ENCODE measurements at regions not wholly inside any gene's neighbourhood (a gene's known extent, or its start where the extent isn't known, plus 50 kb on each side); places are given as distances from the start of the nearest gene placed in this dataset.

DNA sequence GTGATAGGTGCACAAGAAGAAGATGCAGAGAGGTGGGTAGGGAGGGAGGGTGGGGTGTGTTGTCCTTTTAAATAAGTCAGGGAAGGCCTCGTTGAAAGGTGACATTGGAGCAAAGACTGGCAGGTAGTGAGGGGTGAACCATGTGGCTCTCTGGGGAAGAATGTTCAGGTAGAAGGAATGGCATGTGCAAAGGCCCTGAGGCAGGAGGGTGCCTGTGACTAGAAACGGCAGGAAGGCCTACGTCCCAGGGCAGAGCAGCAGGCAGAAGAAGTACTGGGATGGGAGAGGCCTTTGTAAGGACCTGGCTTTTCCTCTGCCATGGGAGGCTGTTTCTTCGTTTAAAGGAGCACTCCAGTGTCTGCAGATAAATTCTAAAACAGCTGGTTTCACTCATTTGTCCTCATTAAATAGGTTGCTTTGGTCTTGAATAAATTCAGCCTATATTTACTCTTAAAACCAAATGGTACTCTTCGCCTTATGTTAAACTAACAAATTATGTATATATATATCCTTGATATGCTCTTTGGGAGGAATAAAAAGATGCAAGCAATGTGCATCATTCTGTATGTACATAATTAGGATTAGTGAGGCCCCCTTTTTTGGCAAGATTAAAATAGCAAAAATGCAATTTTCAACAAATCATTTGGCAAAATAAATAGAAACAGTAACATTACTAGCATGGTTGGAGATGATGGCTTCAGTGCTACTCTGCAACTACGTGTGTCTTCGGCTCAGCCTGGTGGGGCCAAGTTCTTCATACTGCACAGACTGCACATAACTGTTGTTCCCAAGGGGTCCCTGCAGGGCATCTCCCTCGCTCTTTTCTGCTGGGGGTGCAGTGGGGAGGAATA is 151.4 kb downstream of the KLF13 start:
- Histone ChIP-seq H3K4me1 (peaks cover 6 to 45% (median 7%) of the 10 kb centered on the region in 3 donors), H3K4me3 (no peak overlapping the region), H3K27me3 (peaks cover 0 to 15% (median 0%) of the 10 kb centered on the region in 4 donors), H3K36me3 (no peaks in the 10 kb centered on the region), H3K27ac (no peak overlapping the region), H3K9me3 (no peaks in the 10 kb centered on the region)
- WGBS, 2 donors, result 88 to 91% methylated on average over 7 to 8 of the region's 8 CpGs
- no peak for DNase-seq
- TF ChIP-seq, protein P1, sequence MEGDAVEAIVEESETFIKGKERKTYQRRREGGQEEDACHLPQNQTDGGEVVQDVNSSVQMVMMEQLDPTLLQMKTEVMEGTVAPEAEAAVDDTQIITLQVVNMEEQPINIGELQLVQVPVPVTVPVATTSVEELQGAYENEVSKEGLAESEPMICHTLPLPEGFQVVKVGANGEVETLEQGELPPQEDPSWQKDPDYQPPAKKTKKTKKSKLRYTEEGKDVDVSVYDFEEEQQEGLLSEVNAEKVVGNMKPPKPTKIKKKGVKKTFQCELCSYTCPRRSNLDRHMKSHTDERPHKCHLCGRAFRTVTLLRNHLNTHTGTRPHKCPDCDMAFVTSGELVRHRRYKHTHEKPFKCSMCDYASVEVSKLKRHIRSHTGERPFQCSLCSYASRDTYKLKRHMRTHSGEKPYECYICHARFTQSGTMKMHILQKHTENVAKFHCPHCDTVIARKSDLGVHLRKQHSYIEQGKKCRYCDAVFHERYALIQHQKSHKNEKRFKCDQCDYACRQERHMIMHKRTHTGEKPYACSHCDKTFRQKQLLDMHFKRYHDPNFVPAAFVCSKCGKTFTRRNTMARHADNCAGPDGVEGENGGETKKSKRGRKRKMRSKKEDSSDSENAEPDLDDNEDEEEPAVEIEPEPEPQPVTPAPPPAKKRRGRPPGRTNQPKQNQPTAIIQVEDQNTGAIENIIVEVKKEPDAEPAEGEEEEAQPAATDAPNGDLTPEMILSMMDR (IDR thresholded peaks at IDR 0.05), result no peak
- no peak for TF ChIP-seq POLR2A (IDR thresholded peaks at IDR 0.05)
- intact Hi-C loops (cut with DNase I), result no loop called here

DNA sequence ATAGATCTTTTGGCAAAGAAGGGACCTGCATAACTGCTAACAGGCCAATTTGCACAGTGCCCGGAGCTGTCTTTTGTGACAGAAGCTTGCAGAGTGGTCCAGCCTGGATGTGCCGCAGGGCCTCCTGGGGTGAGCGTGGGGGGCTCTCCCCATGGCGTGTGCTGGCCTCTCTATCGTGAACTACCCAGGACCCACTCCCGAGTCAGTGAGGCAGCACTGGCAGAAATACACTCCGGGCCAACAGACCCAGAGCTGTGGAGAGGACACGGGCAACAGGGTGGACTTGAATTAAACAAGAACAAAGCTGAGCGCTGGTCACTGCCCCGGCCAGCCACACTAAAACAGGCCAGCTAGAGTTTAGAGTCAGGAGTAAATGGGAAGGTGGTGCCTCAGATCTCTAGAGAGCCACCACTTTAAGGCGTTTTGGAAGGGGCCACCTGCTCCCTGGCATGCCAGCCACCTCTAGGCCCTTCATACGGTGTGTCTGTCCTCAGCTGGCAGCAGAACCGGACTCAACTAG is 152.1 kb downstream of the KLF13 start:
- intact Hi-C loops (cut with DNase I), result no loop called here
- Histone ChIP-seq H3K36me3 (no peaks in the 10 kb centered on the region), H3K4me3 (no peak overlapping the region), H3K27me3 (peaks cover 0 to 20% (median 0%) of the 10 kb centered on the region in 4 donors), H3K9me3 (no peaks in the 10 kb centered on the region), H3K4me1 (peaks cover 4 to 38% (median 7%) of the 10 kb centered on the region in 3 donors), H3K27ac (no peak overlapping the region)
- 86 to 90% methylated on average over 2 to 7 of the region's 13 CpGs for WGBS, 2 donors
- TF ChIP-seq, protein P1 (IDR thresholded peaks at IDR 0.05), result no peak
- no peak for TF ChIP-seq POLR2A (IDR thresholded peaks at IDR 0.05)
- no peak for DNase-seq

DNA sequence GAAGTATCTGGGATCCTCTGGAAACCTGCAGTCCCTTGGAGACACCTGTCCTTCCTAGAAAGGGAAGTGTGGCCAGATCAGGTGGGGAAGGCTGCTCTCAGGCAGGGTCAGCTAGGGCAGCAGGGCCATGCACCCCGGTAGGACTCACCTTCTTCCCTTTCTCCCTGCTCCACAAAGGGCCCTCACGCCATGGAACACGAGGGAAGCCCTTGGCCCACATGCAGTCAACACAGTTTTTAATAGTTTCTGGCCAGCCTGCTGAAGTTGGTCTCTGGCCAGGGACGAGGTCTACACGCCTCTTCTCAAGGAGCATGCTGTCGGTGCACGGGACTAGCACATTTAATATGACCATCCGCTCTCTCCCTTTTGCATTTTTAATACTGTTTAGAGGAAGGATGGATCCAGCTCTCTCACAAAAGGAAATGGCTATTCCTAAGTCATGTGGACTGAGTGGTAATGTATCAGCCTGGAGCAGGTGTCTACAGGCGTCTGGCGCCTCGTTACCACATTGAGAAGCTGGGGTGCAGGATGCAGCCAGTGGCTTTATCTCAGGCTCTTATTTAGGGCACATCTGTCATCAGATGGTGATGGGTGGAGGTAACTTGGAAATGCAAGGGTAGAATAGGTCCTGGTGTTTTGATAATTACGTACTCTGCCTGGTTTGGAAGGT is 153.9 kb downstream of the KLF13 start:
- Histone ChIP-seq H3K27me3 (peaks cover 0 to 28% (median 0%) of the 10 kb centered on the region in 4 donors), H3K4me3 (no peak overlapping the region), H3K36me3 (no peaks in the 10 kb centered on the region), H3K27ac (no peak overlapping the region), H3K4me1 (peaks cover 4 to 31% (median 7%) of the 10 kb centered on the region in 3 donors), H3K9me3 (no peaks in the 10 kb centered on the region)
- intact Hi-C loops (cut with DNase I), result loop anchor here (10.0 kb wide), 4 partner anchors 46 to 146 kb away; no protein-coding TSS in a partner anchor
- TF ChIP-seq POLR2A (IDR thresholded peaks at IDR 0.05), result no peak
- TF ChIP-seq, protein P1 (IDR thresholded peaks at IDR 0.05), result no peak
- 79 to 86% methylated on average over 7 to 9 of the region's 12 CpGs for WGBS, 2 donors
- no peak for DNase-seq

DNA sequence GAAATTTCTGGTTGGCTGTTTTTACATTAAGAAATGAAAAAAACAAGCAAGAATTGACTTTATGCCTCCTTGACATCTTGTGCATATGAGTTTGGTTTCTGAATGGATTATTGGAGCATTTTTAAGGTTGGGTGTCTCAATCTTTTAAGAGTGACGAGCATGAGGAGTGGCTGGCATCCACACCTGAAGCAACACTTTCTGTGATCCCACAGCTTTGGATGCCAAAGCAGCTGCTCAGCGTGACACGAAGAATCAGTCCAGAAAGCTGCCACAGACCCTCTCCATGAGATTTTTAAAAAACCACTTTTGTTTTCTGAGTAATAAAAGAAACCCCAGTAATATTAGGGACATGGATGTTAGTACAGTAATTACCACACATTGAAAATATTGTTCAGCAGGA is 154.5 kb downstream of the KLF13 start:
- no peaks in the 10 kb centered on the region for H3K36me3 ChIP-seq
- H3K27me3 ChIP-seq, result peaks cover 0 to 28% (median 0%) of the 10 kb centered on the region in 4 donors
- 75 to 80% methylated on average over 3 of the region's 3 CpGs for WGBS, 2 donors
- no peak overlapping the region for H3K27ac ChIP-seq
- TF ChIP-seq, protein P1 (IDR thresholded peaks at IDR 0.05), result no peak
- no peak for TF ChIP-seq POLR2A (IDR thresholded peaks at IDR 0.05)
- H3K4me1 ChIP-seq, result peaks cover 4 to 31% (median 7%) of the 10 kb centered on the region in 3 donors
- intact Hi-C loops (cut with DNase I), result loop anchor here (10.0 kb wide), 4 partner anchors 46 to 146 kb away; no protein-coding TSS in a partner anchor
- H3K9me3 ChIP-seq, result no peaks in the 10 kb centered on the region
- no peak overlapping the region for H3K4me3 ChIP-seq
- no peak for DNase-seq
